GM12878 (cell line): ENCODE measurements at regions not wholly inside any gene's neighbourhood (a gene's known extent, or its start where the extent isn't known, plus 50 kb on each side); places are given as distances from the start of the nearest gene placed in this dataset.
A peak's percentile ranks its signal among the peaks of the same experiment; 100 is the strongest.

Source experiments
- ATAC-seq: fragments of 200-7000 bp; cut with Tn5 transposase; 3 replicates; pipeline ENCODE4 v1.9.1; 2020; ENCODE audit warnings: mild to moderate bottlenecking, moderate library complexity
- BruUV-seq: library from RNA; stranded (reverse); fragments of 400-500 nt; replicated peaks from 2 replicates; lab custom pipeline; 2021; lab: Mats Ljungman, UMichigan
- CTCF ChIA-PET: fragments of 300-600 bp; sonication (Branson Sonifier 250); formaldehyde crosslinking; extraction: SDS; loops from one replicate; lab custom pipeline; 2021; ENCODE audit warnings: inconsistent platforms; lab: Yijun Ruan, JAX
- POLR2A ChIA-PET: fragments of 350-600 bp; formaldehyde crosslinking; extraction: SDS; loops from one replicate; lab custom pipeline; 2021; ENCODE audit warnings: inconsistent platforms; lab: Charles Lee
- RAD21 ChIA-PET: fragments of 300-600 bp; sonication (Branson Sonifier 250); formaldehyde crosslinking; loops from one replicate; lab custom pipeline; 2023; ENCODE audit warnings: antibody characterized with exemption; ENCODE audit not compliant: unreplicated experiment; lab: Charles Lee
- SMC1A ChIA-PET: fragments of 300-600 bp; sonication (Branson Sonifier 250); formaldehyde crosslinking; loops from one replicate; lab custom pipeline; 2023; ENCODE audit not compliant: unreplicated experiment, uncharacterized antibody; lab: Charles Lee
- DNase-seq: peaks from one replicate; pipeline ENCODE4 v3.0.0-alpha.2; 2011; ENCODE audit warnings: low read depth, low spot score
- FAIRE-seq: peaks from 3 replicates; lab custom pipeline; 2011; peaks lifted over from hg19 to GRCh38; lab: Jason Lieb, UNC
- H2AFZ ChIP-seq: 2 replicates; pipeline ENCODE4 v1.6.0; 2011; ENCODE audit warnings: low read depth, low read length, control low read depth; ENCODE audit not compliant: control insufficient read depth
- H3K27ac ChIP-seq: 2 replicates; pipeline ENCODE4 v1.5.1; 2011; ENCODE audit warnings: control low read depth; ENCODE audit not compliant: control insufficient read depth, insufficient read depth
- H3K27me3 ChIP-seq, 2 experiments: replicated peaks in 1 of 2; 2 replicates each; pipeline versions ENCODE4 v1.6.0 to v1.6.1; 2011; ENCODE audit warnings: low read length in 1 of 2; ENCODE audit not compliant: control insufficient read depth in 2 of 2, insufficient read depth in 2 of 2
- H3K36me3 ChIP-seq, 2 experiments: 2 replicates each; pipeline ENCODE4 v1.5.1; 2011; ENCODE audit warnings: low read length in 1 of 2; ENCODE audit not compliant: control insufficient read depth in 2 of 2, insufficient read depth in 2 of 2
- H3K4me1 ChIP-seq: 2 replicates; pipeline ENCODE4 v1.6.1; 2011; ENCODE audit warnings: mild to moderate bottlenecking, low read length, moderate library complexity, mixed read lengths; ENCODE audit not compliant: control insufficient read depth, insufficient read depth
- H3K4me2 ChIP-seq: 2 replicates; pipeline ENCODE4 v1.6.0; 2011; ENCODE audit warnings: control low read depth; ENCODE audit not compliant: control insufficient read depth, insufficient read depth
- H3K4me3 ChIP-seq: fragments of 200-600 bp; sonication (generic); 2 replicates; pipeline ENCODE4 v1.5.1; 2016
- H3K79me2 ChIP-seq: 2 replicates; pipeline ENCODE4 v1.6.0; 2011; ENCODE audit warnings: low read length; ENCODE audit not compliant: control insufficient read depth, insufficient read depth
- H3K9ac ChIP-seq: 2 replicates; pipeline ENCODE4 v1.8.0; 2011; ENCODE audit warnings: low read length, control low read depth, mixed read lengths; ENCODE audit not compliant: control insufficient read depth, insufficient read depth
- H3K9me3 ChIP-seq: replicated peaks from 3 replicates; pipeline ENCODE4 v1.5.1; 2011; ENCODE audit warnings: mild to moderate bottlenecking, low read length; ENCODE audit not compliant: control insufficient read depth, insufficient read depth
- H4K20me1 ChIP-seq: 2 replicates; pipeline ENCODE4 v1.6.0; 2011; ENCODE audit not compliant: control insufficient read depth, insufficient read depth
- BCLAF1 ChIP-seq: fragments of 450-650 bp; IDR thresholded peaks from 2 replicates; pipeline ENCODE4 v1.6.1; 2017; ENCODE audit warnings: antibody characterized with exemption, mild to moderate bottlenecking, moderate library complexity
- CBX3 ChIP-seq: fragments of 200-600 bp; sonication (generic); IDR thresholded peaks from 2 replicates; pipeline ENCODE4 v1.6.1; 2016; ENCODE audit warnings: low read depth, borderline replicate concordance
- CREM ChIP-seq: IDR thresholded peaks from 2 replicates; pipeline ENCODE4 v1.6.1; 2014; ENCODE audit warnings: antibody characterized with exemption, low read depth
- EP300 ChIP-seq, 2 experiments: fragments of 150-350 bp in 1 of 2; IDR thresholded peaks; 2 replicates each; pipeline ENCODE4 v1.6.1; 2011 to 2012; ENCODE audit warnings: low read depth in 2 of 2, low read length in 2 of 2, borderline replicate concordance in 1 of 2, improper control_type of control experiment in 1 of 2, inconsistent platforms in 1 of 2; ENCODE audit not compliant: control insufficient read depth in 1 of 2
- GABPA ChIP-seq: IDR thresholded peaks from 2 replicates; pipeline ENCODE4 v1.6.1; 2014; ENCODE audit warnings: antibody characterized with exemption, low read depth, mild to moderate bottlenecking, inconsistent platforms
- HDAC2 ChIP-seq: fragments of 200-600 bp; sonication (generic); IDR thresholded peaks from 2 replicates; pipeline ENCODE4 v1.6.1; 2017
- IKZF1 ChIP-seq: fragments of 450-650 bp; conservative IDR thresholded peaks from 2 replicates; pipeline ENCODE4 v1.6.1; 2017; ENCODE audit warnings: antibody characterized with exemption, mild to moderate bottlenecking
- IRF5 ChIP-seq: fragments of 450-650 bp; IDR thresholded peaks from 2 replicates; pipeline ENCODE4 v1.6.1; 2017; ENCODE audit warnings: borderline replicate concordance
- MTA2 ChIP-seq: fragments of 450-650 bp; IDR thresholded peaks from 2 replicates; pipeline ENCODE4 v1.6.1; 2016; ENCODE audit warnings: low read depth, mild to moderate bottlenecking, moderate library complexity
- PAX5 ChIP-seq: IDR thresholded peaks from 2 replicates; pipeline ENCODE4 v1.6.1; 2011; ENCODE audit warnings: low read depth, low read length, borderline replicate concordance
- POLR2AphosphoS2 ChIP-seq: IDR thresholded peaks from 2 replicates; pipeline ENCODE4 v1.6.1; 2011; ENCODE audit warnings: low read depth, mild to moderate bottlenecking, low read length, improper control_type of control experiment, moderate library complexity
- SMAD5 ChIP-seq: IDR thresholded peaks from 2 replicates; pipeline ENCODE4 v1.6.1; 2016; ENCODE audit warnings: antibody characterized with exemption, low read depth
- SRF ChIP-seq, 2 experiments: IDR thresholded peaks; 2 replicates each; pipeline ENCODE4 v1.6.1; 2011; ENCODE audit warnings: low read depth in 2 of 2, low read length in 2 of 2, mild to moderate bottlenecking in 1 of 2, moderate library complexity in 1 of 2
- ZNF592 ChIP-seq: fragments of 450-650 bp; IDR thresholded peaks from 2 replicates; pipeline ENCODE4 v1.6.1; 2017; ENCODE audit warnings: mild to moderate bottlenecking, moderate library complexity
- WGBS: methylation state at CpG from one replicate; pipeline ENCODE4 v1.1.6; 2016; ENCODE audit warnings: low lambda C conversion rate; ENCODE audit not compliant: insufficient replicate concordance, insufficient coverage; ENCODE audit errors: missing lambda C conversion rate; 5-methylcytosine and 5-hydroxymethylcytosine counted together
- in situ Hi-C: fragments of 300-500 bp; cut with MboI; formaldehyde crosslinking; loops from 9 replicates; pipeline ENCODE4 v1.14.3; 2018; ENCODE audit warnings: mixed read lengths
- intact Hi-C: fragments of 100-400 bp; cut with micrococcal nuclease; formaldehyde crosslinking; loops from one replicate; pipeline ENCODE4 v1.14.2; 2022; ENCODE audit not compliant: unreplicated experiment

DNA sequence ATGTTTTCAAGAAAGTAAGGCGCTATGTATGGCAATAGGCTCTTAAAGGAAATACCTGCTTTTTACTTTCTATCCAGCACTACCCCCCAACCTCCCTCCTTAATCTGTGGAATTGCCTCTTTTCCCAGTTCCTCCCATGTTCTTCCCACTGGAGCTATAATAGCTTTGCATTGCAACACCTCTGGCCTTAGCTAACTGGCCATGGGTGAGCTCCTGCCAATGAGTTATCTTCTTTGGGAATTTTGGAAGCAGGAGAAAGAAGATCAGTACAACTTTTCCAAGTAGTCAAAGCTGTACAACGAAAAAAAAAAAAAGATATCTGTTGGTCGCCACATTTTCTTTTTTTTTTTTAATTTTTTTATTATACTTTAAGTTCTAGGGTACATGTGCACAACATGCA, 398.0 kb downstream of the NPIPA8 start:
- POLR2A ChIA-PET = interaction anchor here (1.0 kb wide), 1 partner anchor 11 kb away, joined by 5 read pairs; no protein-coding TSS in a partner anchor
- no peak for FAIRE-seq
- TF ChIP-seq IKZF1 = no peak
- TF ChIP-seq ZNF592 = no peak
- no peak for TF ChIP-seq IRF5
- no peak for TF ChIP-seq POLR2AphosphoS2
- TF ChIP-seq BCLAF1 = no peak
- TF ChIP-seq HDAC2 = no peak
- no peak for TF ChIP-seq MTA2
- no peak for TF ChIP-seq CBX3
- TF ChIP-seq PAX5 = no peak
- no peak for TF ChIP-seq GABPA
- no peak for TF ChIP-seq SMAD5
- TF ChIP-seq SRF (IDR thresholded peaks at IDR 0.05; ENCODE audit: low read depth in 2 of 2, low read length in 2 of 2) = no peak
- no peak for TF ChIP-seq EP300 (IDR thresholded peaks at IDR 0.05; ENCODE audit: borderline replicate concordance in 1 of 2, control insufficient read depth in 1 of 2, low read depth in 2 of 2, low read length in 2 of 2)
- TF ChIP-seq CREM = no peak

More for the DNA sequence above, 398.0 kb downstream of the NPIPA8 start:
- no peak overlapping the region for H3K9ac ChIP-seq
- ATAC-seq (no peak), DNase-seq (no peak)
- no peaks in the 10 kb centered on the region for H3K9me3 ChIP-seq
- no peaks in the 10 kb centered on the region for H3K79me2 ChIP-seq
- ChIA-PET SMC1A (interaction anchor here (0.7 to 2.0 kb wide), 6 partner anchors 13 to 1273 kb away, joined by 3 to 8 read pairs (median 4); no protein-coding TSS in a partner anchor), CTCF (interaction anchor here (0.6 to 4.3 kb wide), 3 partner anchors 17 to 524 kb away, joined by 3 to 20 read pairs (median 3); no protein-coding TSS in a partner anchor), RAD21 (interaction anchor here (1.1 kb wide), 1 partner anchor 17 kb away, joined by 4 read pairs; no protein-coding TSS in a partner anchor)
- H3K27me3 ChIP-seq = no peaks in the 10 kb centered on the region
- H2AFZ ChIP-seq = no peak overlapping the region
- 0 out of 2 replicates have a peak overlapping the region, but pooled peaks have one; percentile 28 for H3K27ac ChIP-seq
- intact Hi-C loops = no loop called here
- no TSS peak for BruUV-seq
- H3K4me2 ChIP-seq = no peak overlapping the region; the same call in 1 of the 2 replicates
- in situ Hi-C loops = loop anchor here (25.0 kb wide), 1 partner anchor 824 kb away; no protein-coding TSS in a partner anchor
- H3K36me3 ChIP-seq = no peaks in the 10 kb centered on the region
- no peak overlapping the region for H3K4me3 ChIP-seq
- 18% methylated on average over 3 of the region's 3 CpGs for WGBS
- no peaks in the 10 kb centered on the region for H4K20me1 ChIP-seq
- H3K4me1 ChIP-seq = peaks cover 18% of the 10 kb centered on the region
